GM21423 (cell line): ENCODE measurements at regions not wholly inside any gene's neighbourhood (a gene's known extent, or its start where the extent isn't known, plus 50 kb on each side); places are given as distances from the start of the nearest gene placed in this dataset.

Experiments
- ATAC-seq: cut with Tn5 transposase; IDR thresholded peaks from one replicate; pipeline ENCODE4 v1.9.1; 2021; ENCODE audit warnings: mild to moderate bottlenecking, moderate library complexity; ENCODE audit not compliant: unreplicated experiment

- ATAC-seq = no peak
Observed at GRCh38 chr3:118406562-118406961, 628.1 kb downstream of the IGSF11 start.

GRCh38 chr3:118408431-118408830, 626.2 kb downstream of the IGSF11 start:
- ATAC-seq = no peak

- ATAC-seq = peak; percentile 70
Observed at GRCh38 chr3:118412503-118412902, 622.1 kb downstream of the IGSF11 start.

- ATAC-seq = no peak
Observed at GRCh38 chr3:118425272-118425837, 609.3 kb downstream of the IGSF11 start.

- ATAC-seq = no peak
Observed at GRCh38 chr3:118433825-118434224, 600.8 kb downstream of the IGSF11 start.

- no peak for ATAC-seq
Observed at GRCh38 chr3:118435851-118436350, 598.7 kb downstream of the IGSF11 start.

- no peak for ATAC-seq
Observed at GRCh38 chr3:118436697-118437262, 597.9 kb downstream of the IGSF11 start.

GRCh38 chr3:118445036-118445435, 589.6 kb downstream of the IGSF11 start:
- ATAC-seq = no peak

- ATAC-seq = no peak
Observed at GRCh38 chr3:118447339-118447738, 587.3 kb downstream of the IGSF11 start.

- no peak for ATAC-seq
Observed at GRCh38 chr3:118466795-118467330, 567.8 kb downstream of the IGSF11 start.

- ATAC-seq = no peak
Observed at GRCh38 chr3:118468801-118469200, 565.8 kb downstream of the IGSF11 start.

- ATAC-seq = no peak
Observed at GRCh38 chr3:118472586-118472985, 562.1 kb downstream of the IGSF11 start.

- ATAC-seq = no peak
Observed at GRCh38 chr3:118473343-118473742, 561.3 kb downstream of the IGSF11 start.

GRCh38 chr3:118476885-118477618, 557.6 kb downstream of the IGSF11 start:
- ATAC-seq = no peak

GRCh38 chr3:118477768-118478167, 556.9 kb downstream of the IGSF11 start:
- no peak for ATAC-seq

GRCh38 chr3:118478706-118479276, 555.9 kb downstream of the IGSF11 start:
- no peak for ATAC-seq

GRCh38 chr3:118479376-118479775, 555.3 kb downstream of the IGSF11 start:
- no peak for ATAC-seq

- no peak for ATAC-seq
Observed at GRCh38 chr3:118480101-118480860, 554.4 kb downstream of the IGSF11 start.

GRCh38 chr3:118485693-118486092, 549.0 kb downstream of the IGSF11 start:
- ATAC-seq = no peak

GRCh38 chr3:118487734-118488133, 546.9 kb downstream of the IGSF11 start:
- ATAC-seq = no peak

- no peak for ATAC-seq
Observed at GRCh38 chr3:118488732-118489131, 545.9 kb downstream of the IGSF11 start.
